Fibroblast of lung (primary cell): ENCODE measurements at regions not wholly inside any gene's neighbourhood (a gene's known extent, or its start where the extent isn't known, plus 50 kb on each side); places are given as distances from the start of the nearest gene placed in this dataset.

Experiments used
- DNase-seq, 2 donors: peaks; one replicate each; pipeline versions ENCODE4 v3.0.0 to v3.0.0-alpha.2; 2010; ENCODE audit warnings: low read depth in 2 of 2
- H2AFZ ChIP-seq: 2 replicates; pipeline ENCODE4 v1.5.1; 2012; ENCODE audit warnings: low read length, control low read depth, inconsistent platforms
- H3K27ac ChIP-seq: 2 replicates; pipeline ENCODE4 v1.5.1; 2011; ENCODE audit warnings: low read length, control low read depth; ENCODE audit not compliant: insufficient read depth
- H3K27me3 ChIP-seq: 2 replicates; pipeline ENCODE4 v1.5.1; 2011; ENCODE audit warnings: mild to moderate bottlenecking, low read length; ENCODE audit not compliant: control insufficient read depth, insufficient read depth
- H3K36me3 ChIP-seq: 2 replicates; pipeline ENCODE4 v1.5.1; 2011; ENCODE audit warnings: low read length; ENCODE audit not compliant: control insufficient read depth, insufficient read depth
- H3K4me1 ChIP-seq: 2 replicates; pipeline ENCODE4 v1.5.1; 2011; ENCODE audit warnings: low read length; ENCODE audit not compliant: control insufficient read depth, insufficient read depth; ENCODE audit errors: extremely low read depth
- H3K4me2 ChIP-seq: 2 replicates; pipeline ENCODE4 v1.5.1; 2011; ENCODE audit warnings: low read length, control low read depth; ENCODE audit not compliant: insufficient read depth; ENCODE audit errors: extremely low read depth
- H3K4me3 ChIP-seq, 4 experiments: fragments of 200-600 bp in 1 of 4; sonication (generic) in 1 of 4; replicated peaks in 1 of 4; 2 replicates each; pipeline ENCODE4 v1.5.1; 2011 to 2016; ENCODE audit warnings: low read length in 4 of 4, low read depth in 3 of 4, mild to moderate bottlenecking in 3 of 4, control low read depth in 2 of 4, inconsistent platforms in 1 of 4, mixed read lengths in 1 of 4; ENCODE audit not compliant: insufficient read depth in 1 of 4; ENCODE audit errors: control extremely low read depth in 1 of 4
- H3K79me2 ChIP-seq: 2 replicates; pipeline ENCODE4 v1.5.1; 2012; ENCODE audit warnings: mild to moderate bottlenecking, low read length, inconsistent platforms; ENCODE audit not compliant: control insufficient read depth, insufficient read depth
- H3K9ac ChIP-seq: 2 replicates; pipeline ENCODE4 v1.5.1; 2011; ENCODE audit warnings: mild to moderate bottlenecking, low read length, control low read depth; ENCODE audit not compliant: insufficient read depth
- H3K9me3 ChIP-seq: 2 replicates; pipeline ENCODE4 v1.5.1; 2012; ENCODE audit warnings: low read depth, low read length; ENCODE audit not compliant: control insufficient read depth, insufficient read depth
- H4K20me1 ChIP-seq: 2 replicates; pipeline ENCODE4 v1.5.1; 2011; ENCODE audit warnings: low read length; ENCODE audit not compliant: control insufficient read depth, insufficient read depth; ENCODE audit errors: extremely low read depth
- EZH2 ChIP-seq: IDR thresholded peaks from 2 replicates; pipeline ENCODE4 v1.5.1; 2012; ENCODE audit warnings: low read length, control low read depth, mild to moderate bottlenecking; ENCODE audit errors: missing control alignments
- TF ChIP-seq, protein P1 (sequence below), 2 donors: IDR thresholded peaks in 1 of 2; conservative IDR thresholded peaks in 1 of 2; 1 replicate in 1 of 2; 2 replicates in 1 of 2; pipeline ENCODE4 v1.5.1; 2011 to 2012; ENCODE audit warnings: low read length in 2 of 2, control low read depth in 1 of 2, inconsistent platforms in 1 of 2, low read depth in 1 of 2, mild to moderate bottlenecking in 1 of 2

DNA sequence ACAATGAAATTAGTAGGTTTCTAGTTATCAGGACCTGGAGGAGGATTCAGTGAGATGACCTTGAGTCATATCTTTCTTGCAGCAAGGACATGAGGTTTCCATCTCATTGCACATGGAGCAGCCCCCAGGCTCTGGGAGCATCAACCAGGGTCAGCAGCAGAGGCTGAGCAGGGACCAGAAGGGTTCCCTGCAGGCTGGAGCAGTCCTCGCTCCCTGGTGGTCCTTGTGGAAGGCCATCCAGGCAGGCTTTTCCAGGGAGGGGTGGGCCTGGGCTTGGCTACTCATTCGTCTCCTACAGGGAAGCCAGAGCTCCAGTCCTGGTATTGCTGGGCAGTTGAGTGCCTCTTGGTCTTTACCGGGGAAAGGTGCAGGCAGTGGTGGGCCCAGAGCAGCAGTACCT, 587.5 kb downstream of the GLRX3 start:
- H3K4me2 ChIP-seq = no peak overlapping the region
- no peak overlapping the region for H3K9ac ChIP-seq
- H3K27me3 ChIP-seq = no peaks in the 10 kb centered on the region
- no peaks in the 10 kb centered on the region for H3K79me2 ChIP-seq
- H4K20me1 ChIP-seq = no peaks in the 10 kb centered on the region
- no peaks in the 10 kb centered on the region for H3K36me3 ChIP-seq
- no peaks in the 10 kb centered on the region for H3K4me1 ChIP-seq
- no peak for DNase-seq
- H2AFZ ChIP-seq = no peak overlapping the region
- TF ChIP-seq, protein P1, sequence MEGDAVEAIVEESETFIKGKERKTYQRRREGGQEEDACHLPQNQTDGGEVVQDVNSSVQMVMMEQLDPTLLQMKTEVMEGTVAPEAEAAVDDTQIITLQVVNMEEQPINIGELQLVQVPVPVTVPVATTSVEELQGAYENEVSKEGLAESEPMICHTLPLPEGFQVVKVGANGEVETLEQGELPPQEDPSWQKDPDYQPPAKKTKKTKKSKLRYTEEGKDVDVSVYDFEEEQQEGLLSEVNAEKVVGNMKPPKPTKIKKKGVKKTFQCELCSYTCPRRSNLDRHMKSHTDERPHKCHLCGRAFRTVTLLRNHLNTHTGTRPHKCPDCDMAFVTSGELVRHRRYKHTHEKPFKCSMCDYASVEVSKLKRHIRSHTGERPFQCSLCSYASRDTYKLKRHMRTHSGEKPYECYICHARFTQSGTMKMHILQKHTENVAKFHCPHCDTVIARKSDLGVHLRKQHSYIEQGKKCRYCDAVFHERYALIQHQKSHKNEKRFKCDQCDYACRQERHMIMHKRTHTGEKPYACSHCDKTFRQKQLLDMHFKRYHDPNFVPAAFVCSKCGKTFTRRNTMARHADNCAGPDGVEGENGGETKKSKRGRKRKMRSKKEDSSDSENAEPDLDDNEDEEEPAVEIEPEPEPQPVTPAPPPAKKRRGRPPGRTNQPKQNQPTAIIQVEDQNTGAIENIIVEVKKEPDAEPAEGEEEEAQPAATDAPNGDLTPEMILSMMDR (conservative IDR thresholded peaks at IDR 0.05 in 1 of 2, IDR thresholded peaks at IDR 0.05 in 1 of 2; ENCODE audit: low read depth in 1 of 2, low read length in 2 of 2) = no peak
- no peak for TF ChIP-seq EZH2
- no peak overlapping the region for H3K27ac ChIP-seq
- no peaks in the 10 kb centered on the region for H3K9me3 ChIP-seq
- H3K4me3 ChIP-seq = no peak overlapping the region

DNA sequence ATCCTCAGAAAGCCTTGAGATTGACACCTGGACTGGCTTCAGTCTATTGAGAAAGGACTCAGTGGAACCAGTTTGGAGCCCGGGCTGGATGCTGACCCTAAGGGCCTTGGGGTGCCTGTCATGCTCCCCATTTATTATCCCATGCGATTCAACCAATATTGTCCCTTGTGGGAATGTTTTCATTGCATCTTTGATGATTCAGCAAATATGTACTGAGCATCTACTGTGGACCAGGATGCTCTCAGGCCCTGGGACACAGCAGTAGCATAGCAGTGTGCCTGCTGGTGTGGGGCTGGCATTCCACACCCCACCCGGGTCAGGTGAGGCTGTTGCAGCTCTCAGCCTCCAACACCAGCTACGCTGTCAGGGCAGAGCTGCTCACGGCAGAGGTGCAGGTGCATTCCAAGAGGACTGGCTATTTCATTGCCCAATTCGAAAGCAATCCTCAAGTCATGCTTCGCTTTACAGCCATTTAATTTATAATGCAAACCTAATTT, 586.0 kb downstream of the TCERG1L start:
- Histone ChIP-seq H3K4me2 (no peak overlapping the region), H3K27ac (no peak overlapping the region), H3K9ac (no peak overlapping the region), H3K9me3 (no peaks in the 10 kb centered on the region), H3K79me2 (no peaks in the 10 kb centered on the region), H3K27me3 (no peaks in the 10 kb centered on the region), H4K20me1 (no peaks in the 10 kb centered on the region), H2AFZ (no peak overlapping the region), H3K36me3 (no peaks in the 10 kb centered on the region), H3K4me1 (no peaks in the 10 kb centered on the region), H3K4me3 (no peak overlapping the region)
- TF ChIP-seq, protein P1 (conservative IDR thresholded peaks at IDR 0.05 in 1 of 2, IDR thresholded peaks at IDR 0.05 in 1 of 2; ENCODE audit: low read depth in 1 of 2, low read length in 2 of 2) = no peak
- no peak for TF ChIP-seq EZH2
- DNase-seq = no peak

DNA sequence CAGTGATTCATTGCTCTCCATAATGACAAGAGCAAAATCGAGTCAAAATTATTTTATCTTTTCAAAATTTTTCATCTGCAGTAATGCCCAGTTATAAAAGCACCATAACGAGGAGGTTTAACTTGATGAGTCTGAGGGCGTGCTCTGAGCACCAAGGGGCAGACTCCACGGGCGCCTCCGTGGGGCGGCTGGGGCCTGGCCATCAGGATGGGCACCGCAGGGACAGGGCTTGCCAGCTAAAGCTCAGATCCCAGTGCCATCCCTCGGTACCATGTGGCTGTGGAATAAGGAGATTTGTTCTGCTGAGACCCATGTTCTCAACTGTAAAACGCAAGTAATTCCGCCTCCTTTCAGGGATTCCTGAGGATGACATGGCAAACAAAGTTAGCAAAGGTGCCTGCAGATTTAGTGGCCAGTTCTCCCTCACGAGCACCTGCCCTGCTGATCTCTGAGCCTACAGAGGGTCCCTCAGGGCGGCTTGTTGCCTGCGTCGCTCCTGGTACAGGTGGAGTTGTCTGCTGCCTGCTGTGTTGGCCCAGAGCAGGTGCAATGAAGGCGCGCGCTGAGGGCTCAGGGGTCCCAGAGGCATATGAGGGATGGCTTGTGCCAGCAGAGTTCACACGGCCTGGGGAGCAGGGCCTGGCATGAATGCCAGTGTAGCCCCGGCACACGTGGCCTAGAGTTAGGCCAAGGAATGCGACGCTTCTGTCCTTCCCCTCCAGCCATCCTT, 584.4 kb downstream of the TCERG1L start:
- Histone ChIP-seq H3K9ac (no peak overlapping the region), H2AFZ (no peak overlapping the region), H3K4me1 (no peaks in the 10 kb centered on the region), H3K79me2 (no peaks in the 10 kb centered on the region), H3K9me3 (no peaks in the 10 kb centered on the region), H3K27me3 (no peaks in the 10 kb centered on the region), H3K27ac (no peak overlapping the region), H3K36me3 (no peaks in the 10 kb centered on the region), H3K4me3 (no peak overlapping the region), H4K20me1 (no peaks in the 10 kb centered on the region), H3K4me2 (no peak overlapping the region)
- DNase-seq = no peak
- TF ChIP-seq, protein P1 (conservative IDR thresholded peaks at IDR 0.05 in 1 of 2, IDR thresholded peaks at IDR 0.05 in 1 of 2; ENCODE audit: low read depth in 1 of 2, low read length in 2 of 2) = no peak
- TF ChIP-seq EZH2 = no peak
